Uterus (tissue), 2 donors: ENCODE measurements at regions not wholly inside any gene's neighbourhood (a gene's known extent, or its start where the extent isn't known, plus 50 kb on each side); places are given as distances from the start of the nearest gene placed in this dataset.

ENCODE experiments used
- POLR2A ChIP-seq, 2 donors: fragments of 450-650 bp; IDR thresholded peaks; one replicate each; pipeline ENCODE4 v1.6.1; 2016; ENCODE audit warnings: antibody characterized with exemption in 2 of 2, mild to moderate bottlenecking in 1 of 2, moderate library complexity in 1 of 2
- TF ChIP-seq, protein P1 (sequence below), 4 experiments: fragments of 200-600 bp in 2 of 4; fragments of 450-650 bp in 2 of 4; sonication (generic) in 2 of 4; IDR thresholded peaks; one replicate each; pipeline ENCODE4 v1.5.1; 2016 to 2019; ENCODE audit warnings: antibody characterized with exemption in 4 of 4, mild to moderate bottlenecking in 2 of 4, moderate library complexity in 1 of 4

DNA sequence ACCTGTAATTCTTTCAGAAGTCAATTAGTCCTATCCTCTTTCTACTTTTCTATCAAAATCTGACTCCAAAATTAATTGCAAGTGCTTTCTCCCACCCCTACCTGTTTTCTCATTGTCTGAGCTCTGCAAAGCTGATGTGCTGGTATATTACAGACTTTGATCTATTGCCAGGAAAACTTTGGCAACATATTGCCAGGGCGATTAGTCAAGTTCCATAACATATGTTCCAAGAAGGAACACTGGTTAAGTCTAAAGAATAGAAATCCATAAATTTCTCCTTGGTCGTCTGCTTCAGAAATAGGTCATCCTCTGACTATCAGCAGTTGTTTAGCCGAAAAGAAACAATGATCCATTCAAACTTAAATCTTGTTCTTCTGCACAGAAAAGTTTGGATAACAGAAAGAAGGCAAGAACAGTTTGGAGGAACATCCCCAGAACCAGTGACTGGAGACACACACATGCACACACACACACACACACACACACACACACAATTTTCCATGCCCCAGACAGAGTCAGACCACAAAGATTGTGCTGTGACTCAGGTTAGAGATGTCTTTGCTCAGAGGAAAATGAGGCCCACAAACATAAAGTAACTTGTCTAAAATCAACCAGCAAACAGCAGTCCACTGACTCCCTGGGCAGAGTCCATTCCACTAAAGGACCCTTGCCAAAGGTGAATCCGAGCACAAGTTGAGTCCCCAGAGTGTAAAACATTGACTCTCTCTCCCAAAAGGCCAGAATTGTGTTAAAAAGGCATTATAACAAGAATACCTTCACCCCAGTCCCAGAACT lies 202.1 kb downstream of the DEPDC1B start:
- TF ChIP-seq, protein P1, sequence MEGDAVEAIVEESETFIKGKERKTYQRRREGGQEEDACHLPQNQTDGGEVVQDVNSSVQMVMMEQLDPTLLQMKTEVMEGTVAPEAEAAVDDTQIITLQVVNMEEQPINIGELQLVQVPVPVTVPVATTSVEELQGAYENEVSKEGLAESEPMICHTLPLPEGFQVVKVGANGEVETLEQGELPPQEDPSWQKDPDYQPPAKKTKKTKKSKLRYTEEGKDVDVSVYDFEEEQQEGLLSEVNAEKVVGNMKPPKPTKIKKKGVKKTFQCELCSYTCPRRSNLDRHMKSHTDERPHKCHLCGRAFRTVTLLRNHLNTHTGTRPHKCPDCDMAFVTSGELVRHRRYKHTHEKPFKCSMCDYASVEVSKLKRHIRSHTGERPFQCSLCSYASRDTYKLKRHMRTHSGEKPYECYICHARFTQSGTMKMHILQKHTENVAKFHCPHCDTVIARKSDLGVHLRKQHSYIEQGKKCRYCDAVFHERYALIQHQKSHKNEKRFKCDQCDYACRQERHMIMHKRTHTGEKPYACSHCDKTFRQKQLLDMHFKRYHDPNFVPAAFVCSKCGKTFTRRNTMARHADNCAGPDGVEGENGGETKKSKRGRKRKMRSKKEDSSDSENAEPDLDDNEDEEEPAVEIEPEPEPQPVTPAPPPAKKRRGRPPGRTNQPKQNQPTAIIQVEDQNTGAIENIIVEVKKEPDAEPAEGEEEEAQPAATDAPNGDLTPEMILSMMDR (IDR thresholded peaks at IDR 0.05) = no peak
- no peak for TF ChIP-seq POLR2A (IDR thresholded peaks at IDR 0.05)
